A549 (cell line): ENCODE measurements at regions not wholly inside any gene's neighbourhood (a gene's known extent, or its start where the extent isn't known, plus 50 kb on each side); places are given as distances from the start of the nearest gene placed in this dataset.

ENCODE experiments used
- EP300 ChIP-seq, 2 experiments: fragments of >200 bp; sonication (Bioruptor Twin); formaldehyde crosslinking; IDR thresholded peaks; 2 replicates in 1 of 2; 3 replicates in 1 of 2; pipeline ENCODE4 v1.6.1; 2016 to 2017
- JUN ChIP-seq, 2 experiments: fragments of >200 bp; sonication (Bioruptor Twin); formaldehyde crosslinking; IDR thresholded peaks; 2 replicates in 1 of 2; 3 replicates in 1 of 2; pipeline ENCODE4 v1.6.1; 2016 to 2017
- KDM1A ChIP-seq: fragments of 200-600 bp; sonication (generic); IDR thresholded peaks from 2 replicates; pipeline ENCODE4 v1.6.1; 2016; ENCODE audit warnings: low read depth, mild to moderate bottlenecking
- PHF8 ChIP-seq: fragments of 200-600 bp; sonication (generic); IDR thresholded peaks from 2 replicates; pipeline ENCODE4 v1.6.1; 2016; ENCODE audit warnings: low read depth, mild to moderate bottlenecking, antibody characterized with exemption, moderate library complexity, borderline replicate concordance
- POLR2A ChIP-seq: IDR thresholded peaks from 2 replicates; pipeline ENCODE4 v1.6.1; 2012; ENCODE audit warnings: mild to moderate bottlenecking, low read length
- RAD21 ChIP-seq, 2 experiments: fragments of >200 bp in 1 of 2; sonication (Bioruptor Twin) in 1 of 2; formaldehyde crosslinking in 1 of 2; IDR thresholded peaks in 1 of 2; conservative IDR thresholded peaks in 1 of 2; 2 replicates in 1 of 2; 3 replicates in 1 of 2; pipeline ENCODE4 v1.6.1; 2012 to 2018; ENCODE audit warnings: inconsistent platforms in 1 of 2
- RCOR1 ChIP-seq: fragments of 150-350 bp; IDR thresholded peaks from 2 replicates; pipeline ENCODE4 v1.6.1; 2014; ENCODE audit warnings: antibody characterized with exemption, low read length, low read depth
- RNF2 ChIP-seq: fragments of 200-600 bp; sonication (generic); IDR thresholded peaks from 2 replicates; pipeline ENCODE4 v1.6.1; 2016; ENCODE audit warnings: low read depth, mild to moderate bottlenecking, antibody characterized with exemption, moderate library complexity, borderline replicate concordance
- SMC3 ChIP-seq: fragments of >200 bp; sonication (Bioruptor Twin); formaldehyde crosslinking; IDR thresholded peaks from 3 replicates; pipeline ENCODE4 v1.6.1; 2018; ENCODE audit warnings: inconsistent platforms
- ZSCAN20 ChIP-seq: fragments of 250-450 bp; sonication (Bioruptor Pico); IDR thresholded peaks from 2 replicates; pipeline ENCODE4 v1.8.0; 2022; ENCODE audit warnings: mild to moderate bottlenecking, moderate library complexity
- TF ChIP-seq, protein P1 (sequence below): fragments of >200 bp; sonication (Bioruptor Twin); formaldehyde crosslinking; IDR thresholded peaks from 3 replicates; pipeline ENCODE4 v1.5.1; 2016
- TF ChIP-seq, protein P2 (sequence below): IDR thresholded peaks from 2 replicates; pipeline ENCODE4 v1.6.1; 2012

DNA sequence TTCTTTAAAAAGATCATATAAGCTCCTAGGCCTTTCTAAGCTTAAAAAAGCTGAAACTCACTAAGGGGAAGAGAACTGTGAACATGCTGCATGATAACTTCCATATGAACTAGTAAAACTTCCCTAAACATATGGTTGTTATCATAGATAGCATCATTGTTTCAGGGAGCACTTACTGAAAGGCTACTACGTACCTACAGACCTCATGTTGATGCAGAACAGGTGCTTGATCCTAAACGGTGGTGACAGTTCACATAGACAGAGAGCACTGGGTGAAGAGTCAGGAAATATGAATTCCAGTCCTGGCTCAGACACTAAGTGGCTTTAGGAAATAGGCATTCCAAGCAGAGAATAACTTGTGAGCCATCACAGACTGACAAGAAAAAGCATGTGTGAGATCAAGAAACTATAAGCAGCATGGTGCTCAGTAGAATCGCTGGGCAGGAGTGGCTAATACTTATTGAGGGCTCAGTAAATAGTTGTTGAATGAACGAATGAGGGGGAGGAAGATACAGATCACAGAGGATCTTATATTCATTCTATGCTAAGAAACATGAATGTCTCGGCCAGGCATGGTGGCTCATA lies 78.4 kb upstream of the NUDT4 start:
- TF ChIP-seq, protein P1, sequence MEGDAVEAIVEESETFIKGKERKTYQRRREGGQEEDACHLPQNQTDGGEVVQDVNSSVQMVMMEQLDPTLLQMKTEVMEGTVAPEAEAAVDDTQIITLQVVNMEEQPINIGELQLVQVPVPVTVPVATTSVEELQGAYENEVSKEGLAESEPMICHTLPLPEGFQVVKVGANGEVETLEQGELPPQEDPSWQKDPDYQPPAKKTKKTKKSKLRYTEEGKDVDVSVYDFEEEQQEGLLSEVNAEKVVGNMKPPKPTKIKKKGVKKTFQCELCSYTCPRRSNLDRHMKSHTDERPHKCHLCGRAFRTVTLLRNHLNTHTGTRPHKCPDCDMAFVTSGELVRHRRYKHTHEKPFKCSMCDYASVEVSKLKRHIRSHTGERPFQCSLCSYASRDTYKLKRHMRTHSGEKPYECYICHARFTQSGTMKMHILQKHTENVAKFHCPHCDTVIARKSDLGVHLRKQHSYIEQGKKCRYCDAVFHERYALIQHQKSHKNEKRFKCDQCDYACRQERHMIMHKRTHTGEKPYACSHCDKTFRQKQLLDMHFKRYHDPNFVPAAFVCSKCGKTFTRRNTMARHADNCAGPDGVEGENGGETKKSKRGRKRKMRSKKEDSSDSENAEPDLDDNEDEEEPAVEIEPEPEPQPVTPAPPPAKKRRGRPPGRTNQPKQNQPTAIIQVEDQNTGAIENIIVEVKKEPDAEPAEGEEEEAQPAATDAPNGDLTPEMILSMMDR, result no peak
- TF ChIP-seq PHF8, result no peak
- TF ChIP-seq, protein P2, sequence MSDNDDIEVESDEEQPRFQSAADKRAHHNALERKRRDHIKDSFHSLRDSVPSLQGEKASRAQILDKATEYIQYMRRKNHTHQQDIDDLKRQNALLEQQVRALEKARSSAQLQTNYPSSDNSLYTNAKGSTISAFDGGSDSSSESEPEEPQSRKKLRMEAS, result no peak
- no peak for TF ChIP-seq JUN (IDR thresholded peaks at IDR 0.05)
- TF ChIP-seq EP300 (IDR thresholded peaks at IDR 0.05), result no peak
- no peak for TF ChIP-seq SMC3
- no peak for TF ChIP-seq RCOR1
- TF ChIP-seq ZSCAN20, result no peak
- TF ChIP-seq POLR2A, result no peak
- TF ChIP-seq RAD21 (conservative IDR thresholded peaks at IDR 0.05 in 1 of 2, IDR thresholded peaks at IDR 0.05 in 1 of 2), result no peak
- TF ChIP-seq RNF2, result no peak
- no peak for TF ChIP-seq KDM1A
